ENCODE measurements at regions not wholly inside any gene's neighbourhood (a gene's known extent, or its start where the extent isn't known, plus 50 kb on each side); places are given as distances from the start of the nearest gene placed in this dataset.

- no peak for DNase-seq
These were observed 121.4 kb upstream of the DST start for GRCh38 chr6:56764081-56764566.

- DNase-seq: no peak
These were observed 119.0 kb upstream of the DST start for GRCh38 chr6:56761651-56762050.

GRCh38 chr6:56760842-56761241 lies 118.2 kb upstream of the DST start:
- DNase-seq: no peak

GRCh38 chr6:56759521-56759920 lies 116.8 kb upstream of the DST start:
- no peak for DNase-seq

GRCh38 chr6:56758553-56758952 lies 115.9 kb upstream of the DST start:
- no peak for DNase-seq

- DNase-seq: no peak
These were observed 115.4 kb upstream of the DST start for GRCh38 chr6:56758120-56758519.

GRCh38 chr6:56757588-56757984 lies 114.9 kb upstream of the DST start:
- no peak for DNase-seq

- DNase-seq: no peak
These were observed 114.3 kb upstream of the DST start for GRCh38 chr6:56756791-56757587.

GRCh38 chr6:56756219-56756789 lies 113.6 kb upstream of the DST start:
- no peak for DNase-seq

- no peak for DNase-seq
These were observed 112.4 kb upstream of the DST start for GRCh38 chr6:56755040-56755439.

- no peak for DNase-seq
These were observed 111.1 kb upstream of the DST start for GRCh38 chr6:56753811-56754210.

GRCh38 chr6:56752534-56752933 lies 109.8 kb upstream of the DST start:
- DNase-seq: no peak

GRCh38 chr6:56752009-56752408 lies 109.3 kb upstream of the DST start:
- DNase-seq: no peak

GRCh38 chr6:56751604-56752003 lies 108.9 kb upstream of the DST start:
- DNase-seq: no peak

GRCh38 chr6:56750686-56751085 lies 108.0 kb upstream of the DST start:
- DNase-seq: no peak

- DNase-seq: no peak
These were observed 107.0 kb upstream of the DST start for GRCh38 chr6:56749632-56750151.

- DNase-seq: no peak
These were observed 104.2 kb upstream of the DST start for GRCh38 chr6:56746767-56747504.

- no peak for DNase-seq
These were observed 103.3 kb upstream of the DST start for GRCh38 chr6:56745971-56746370.

GRCh38 chr6:56745081-56745480 lies 102.4 kb upstream of the DST start:
- no peak for DNase-seq

- no peak for DNase-seq
These were observed 101.8 kb upstream of the DST start for GRCh38 chr6:56744528-56744927.

GRCh38 chr6:56742122-56742791 lies 99.6 kb upstream of the DST start:
- DNase-seq: no peak

GRCh38 chr6:56741472-56741871 lies 98.8 kb upstream of the DST start:
- no peak for DNase-seq
